Large intestine (tissue), 3 donors: ENCODE measurements at regions not wholly inside any gene's neighbourhood (a gene's known extent, or its start where the extent isn't known, plus 50 kb on each side); places are given as distances from the start of the nearest gene placed in this dataset.
A peak's percentile ranks its signal among the peaks of the same experiment; 100 is the strongest.

Source experiments
- DNase-seq, 2 donors: peaks; one replicate each; pipeline versions ENCODE4 v3.0.0 to v3.0.0-alpha.2; 2013
- H3K27ac ChIP-seq: one replicate; pipeline ENCODE4 v1.5.1; 2013; ENCODE audit warnings: low read length
- H3K27me3 ChIP-seq: 2 replicates; pipeline ENCODE4 v1.6.1; 2013; ENCODE audit warnings: low read length; ENCODE audit not compliant: control insufficient read depth, insufficient read depth
- H3K36me3 ChIP-seq: 2 replicates; pipeline ENCODE4 v1.6.1; 2013; ENCODE audit warnings: low read length; ENCODE audit not compliant: control insufficient read depth, insufficient read depth
- H3K4me1 ChIP-seq: one replicate; pipeline ENCODE4 v1.6.1; 2013; ENCODE audit warnings: low read length; ENCODE audit not compliant: control insufficient read depth, insufficient read depth
- H3K4me3 ChIP-seq: one replicate; pipeline ENCODE4 v1.5.1; 2013; ENCODE audit warnings: low read length
- H3K9me3 ChIP-seq: one replicate; pipeline ENCODE4 v1.6.1; 2013; ENCODE audit warnings: mild to moderate bottlenecking, low read depth, low read length, moderate library complexity; ENCODE audit not compliant: control insufficient read depth
- WGBS: methylation state at CpG from one replicate; pipeline ENCODE4 v1.1.5; 2013; ENCODE audit warnings: low lambda C conversion rate; ENCODE audit not compliant: insufficient coverage; 5-methylcytosine and 5-hydroxymethylcytosine counted together

DNA sequence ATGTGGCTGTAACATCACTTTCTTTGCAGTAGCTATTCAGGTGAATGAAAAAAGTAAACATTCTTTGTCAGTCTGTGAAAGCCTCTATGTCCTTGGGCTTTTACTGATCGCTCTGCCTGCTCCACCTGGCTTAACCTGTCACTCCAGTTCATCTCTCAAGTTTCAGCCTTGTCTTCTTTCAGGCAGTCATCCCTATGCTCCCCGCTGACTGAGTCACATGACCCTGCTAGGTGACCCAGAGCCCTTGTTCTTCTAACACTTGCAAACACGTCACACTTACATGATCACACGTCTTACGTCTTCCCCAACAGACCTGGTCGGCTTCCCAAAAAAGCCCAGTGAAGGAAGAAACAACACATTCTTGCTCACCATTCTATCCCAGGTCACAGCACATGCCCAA is 499.3 kb upstream of the TENM4 start:
- Histone ChIP-seq H3K4me3 (no peak overlapping the region), H3K36me3 (no peaks in the 10 kb centered on the region), H3K27ac (no peak overlapping the region), H3K9me3 (no peaks in the 10 kb centered on the region), H3K4me1 (no peaks in the 10 kb centered on the region), H3K27me3 (no peaks in the 10 kb centered on the region)
- no peak for DNase-seq
- 72% methylated on average over 4 of the region's 6 CpGs for WGBS

DNA sequence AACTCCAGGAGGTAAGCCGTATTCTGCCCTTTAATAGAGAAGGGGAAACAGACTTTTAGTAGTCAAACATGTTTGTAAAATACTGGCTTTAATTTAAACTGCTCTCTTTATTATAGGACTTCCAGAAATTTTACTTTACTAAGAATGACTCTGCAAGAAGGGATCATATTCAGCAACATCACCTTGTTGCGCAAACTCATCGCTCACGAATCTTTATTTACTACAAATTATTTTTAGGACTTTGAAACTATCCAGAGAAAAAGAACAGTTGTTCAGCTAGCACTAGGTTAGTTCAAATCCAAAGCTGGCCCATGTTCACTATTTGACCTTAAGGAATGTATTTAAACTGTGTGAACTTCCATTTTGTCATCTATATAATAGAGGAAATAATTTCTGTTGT is 498.3 kb upstream of the TENM4 start:
- H3K27me3 ChIP-seq: no peaks in the 10 kb centered on the region
- 100% methylated on average over 1 of the region's 4 CpGs for WGBS

DNA sequence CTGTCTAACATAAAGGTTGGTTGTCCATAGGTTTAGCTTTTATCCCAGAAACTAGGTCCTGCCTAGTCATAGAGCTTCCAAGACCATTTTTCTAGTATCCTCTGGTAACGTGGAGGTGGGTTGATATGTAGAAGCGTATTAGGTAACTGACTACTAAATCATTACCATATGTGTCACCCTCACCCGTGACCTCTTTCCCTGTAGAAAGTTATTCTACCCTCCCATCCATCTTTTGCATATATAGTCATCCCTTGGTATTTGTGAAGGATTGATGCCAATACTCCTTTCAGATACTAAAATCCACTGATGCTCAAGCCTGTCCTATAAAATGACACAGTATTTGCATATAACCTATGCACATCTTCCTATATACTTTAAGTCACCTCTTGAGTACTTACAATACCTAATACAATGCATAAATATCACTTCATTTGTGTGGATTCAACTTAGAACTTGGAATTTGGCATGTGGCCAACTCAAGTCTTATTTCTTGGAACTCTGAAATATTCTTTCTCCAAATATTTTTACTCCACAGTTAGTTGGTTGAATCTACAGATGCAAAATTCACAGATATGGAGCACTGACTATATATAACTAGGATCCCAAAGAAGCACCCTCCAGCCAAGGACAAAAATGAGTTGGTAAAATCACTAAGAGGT is 497.0 kb upstream of the TENM4 start:
- no peaks in the 10 kb centered on the region for H3K27me3 ChIP-seq
- H3K4me1 ChIP-seq: no peaks in the 10 kb centered on the region
- H3K27ac ChIP-seq: no peak overlapping the region
- WGBS: no CpG with 5 or more reads among the region's 3 CpGs
- no peak overlapping the region for H3K4me3 ChIP-seq
- H3K36me3 ChIP-seq: no peaks in the 10 kb centered on the region
- no peak for DNase-seq
- H3K9me3 ChIP-seq: no peaks in the 10 kb centered on the region

More for the DNA sequence above, 498.3 kb upstream of the TENM4 start:
- H3K4me3 ChIP-seq: no peak overlapping the region
- H3K9me3 ChIP-seq: no peaks in the 10 kb centered on the region
- no peak overlapping the region for H3K27ac ChIP-seq
- no peaks in the 10 kb centered on the region for H3K4me1 ChIP-seq
- no peaks in the 10 kb centered on the region for H3K36me3 ChIP-seq
- no peak for DNase-seq

DNA sequence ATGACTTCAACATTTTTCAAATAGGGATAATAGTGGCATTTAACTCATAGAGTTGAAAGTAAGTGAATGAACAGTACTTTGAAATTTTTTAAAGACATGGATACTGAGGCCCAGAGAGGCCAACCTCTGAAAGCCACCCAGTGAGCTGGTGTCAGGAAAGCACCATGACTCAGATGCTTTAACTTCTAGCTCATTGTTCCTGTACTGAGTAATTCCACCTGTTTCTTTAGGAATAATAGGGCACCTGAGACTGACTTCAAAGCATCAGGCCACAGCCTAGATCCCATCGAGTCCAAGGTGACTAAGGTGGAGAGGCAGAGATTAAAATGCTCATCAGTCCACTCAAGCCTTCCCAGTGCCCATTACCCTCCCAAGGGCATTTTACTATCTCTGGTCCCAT is 491.8 kb upstream of the TENM4 start:
- Histone ChIP-seq H3K4me1 (peaks cover 9% of the 10 kb centered on the region), H3K27ac (peak overlapping the region; percentile 32), H3K27me3 (no peaks in the 10 kb centered on the region), H3K4me3 (no peak overlapping the region), H3K9me3 (no peaks in the 10 kb centered on the region), H3K36me3 (no peaks in the 10 kb centered on the region)
- peak; percentile 42 to 56 for DNase-seq
- WGBS: no CpG with 5 or more reads among the region's 1 CpG

DNA sequence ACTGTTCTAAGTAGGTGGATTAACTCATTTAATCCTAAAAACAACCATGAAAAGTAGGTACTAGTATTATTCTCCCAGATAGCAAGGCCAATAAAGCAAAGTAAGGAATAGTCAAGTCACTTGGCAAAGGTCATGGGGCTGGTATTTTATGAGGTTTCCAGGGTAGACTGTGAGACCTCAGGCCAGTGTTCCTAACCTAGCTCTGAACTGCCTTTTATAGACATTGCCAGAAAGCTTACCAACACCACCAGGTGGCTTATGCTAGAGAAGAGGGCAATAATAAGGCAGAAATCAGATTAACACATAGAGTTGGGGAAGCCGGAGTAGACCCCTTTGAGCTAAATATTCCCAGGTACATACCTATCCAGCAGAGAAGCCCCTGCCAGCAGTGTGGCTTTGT is 490.9 kb upstream of the TENM4 start:
- H3K4me1 ChIP-seq: peaks cover 9% of the 10 kb centered on the region

DNA sequence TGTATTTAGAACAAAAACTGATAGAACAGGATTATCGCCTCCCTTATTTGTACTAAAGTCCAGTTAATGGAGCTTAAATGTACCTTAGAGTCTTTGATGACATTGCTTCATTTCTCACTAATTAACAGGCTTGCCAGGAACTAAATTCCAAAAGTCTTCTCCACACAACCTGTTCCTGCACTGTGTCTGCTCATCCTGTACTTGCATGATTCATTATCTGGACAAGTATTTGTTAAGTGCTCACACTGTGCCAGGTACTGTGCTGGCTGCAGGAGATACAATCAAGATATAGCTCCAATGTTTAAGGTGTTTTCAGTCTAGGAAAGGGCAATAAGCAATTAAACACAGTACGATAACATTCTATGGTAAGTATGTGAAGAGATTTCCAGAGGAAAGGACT is 485.9 kb upstream of the TENM4 start:
- Histone ChIP-seq H3K4me1 (peaks cover 9% of the 10 kb centered on the region), H3K36me3 (no peaks in the 10 kb centered on the region), H3K27me3 (no peaks in the 10 kb centered on the region), H3K9me3 (no peaks in the 10 kb centered on the region), H3K27ac (no peak overlapping the region), H3K4me3 (no peak overlapping the region)
- no CpG with 5 or more reads among the region's 2 CpGs for WGBS
- no peak for DNase-seq

More for the DNA sequence above, 490.9 kb upstream of the TENM4 start:
- Histone ChIP-seq H3K9me3 (no peaks in the 10 kb centered on the region), H3K27ac (no peak overlapping the region), H3K27me3 (no peaks in the 10 kb centered on the region), H3K36me3 (no peaks in the 10 kb centered on the region), H3K4me3 (no peak overlapping the region)
- no CpG with 5 or more reads among the region's 1 CpG for WGBS
- DNase-seq: peak in 1 of 2 donors; percentile 20

DNA sequence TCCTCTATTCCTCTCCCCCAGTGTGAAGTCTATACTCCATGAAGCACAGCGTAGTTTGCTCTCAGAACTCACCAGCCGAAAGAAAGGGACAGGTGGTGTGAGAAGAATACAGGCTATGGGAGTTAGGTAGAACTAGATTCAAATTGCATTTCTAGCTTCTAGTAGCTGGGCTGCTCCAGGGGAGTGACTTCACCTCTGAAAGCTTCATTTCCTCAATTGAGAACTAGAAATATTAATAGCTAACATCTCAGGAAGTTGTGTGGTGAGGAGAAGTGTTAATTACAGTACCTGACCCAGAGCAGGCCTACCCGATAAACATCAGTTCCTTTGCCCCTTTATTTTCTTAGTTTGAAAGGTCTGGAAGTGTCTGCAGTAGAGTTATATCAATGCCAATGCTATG is 484.7 kb upstream of the TENM4 start:
- Histone ChIP-seq H3K4me3 (no peak overlapping the region), H3K9me3 (no peaks in the 10 kb centered on the region), H3K27ac (no peak overlapping the region), H3K27me3 (no peaks in the 10 kb centered on the region), H3K36me3 (no peaks in the 10 kb centered on the region), H3K4me1 (peaks cover 7% of the 10 kb centered on the region)
- DNase-seq: no peak
- no CpG with 5 or more reads among the region's 3 CpGs for whole genome bisulfite sequencing

DNA sequence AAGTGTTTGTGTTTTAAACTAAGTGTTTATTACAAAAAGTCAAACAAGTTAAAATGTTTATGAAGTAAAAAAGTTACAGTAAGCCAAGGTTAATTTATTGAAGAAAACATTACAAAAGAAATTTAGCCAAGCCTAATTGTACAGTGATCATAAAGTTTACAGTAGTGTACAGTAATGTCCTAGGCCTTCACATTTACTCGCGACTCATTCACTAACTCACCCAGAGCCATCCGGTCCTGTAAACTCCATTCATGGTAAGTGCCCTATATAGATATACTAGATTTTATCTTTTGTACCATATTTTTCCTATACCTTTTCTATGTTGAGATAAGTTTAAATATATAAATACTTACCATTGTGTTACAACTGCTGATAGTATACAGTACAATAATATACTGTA is 481.8 kb upstream of the TENM4 start:
- Histone ChIP-seq H3K9me3 (no peaks in the 10 kb centered on the region), H3K27me3 (no peaks in the 10 kb centered on the region), H3K4me1 (no peaks in the 10 kb centered on the region), H3K36me3 (no peaks in the 10 kb centered on the region), H3K27ac (no peak overlapping the region), H3K4me3 (no peak overlapping the region)
- no peak for DNase-seq
- whole genome bisulfite sequencing: no CpG with 5 or more reads among the region's 3 CpGs

DNA sequence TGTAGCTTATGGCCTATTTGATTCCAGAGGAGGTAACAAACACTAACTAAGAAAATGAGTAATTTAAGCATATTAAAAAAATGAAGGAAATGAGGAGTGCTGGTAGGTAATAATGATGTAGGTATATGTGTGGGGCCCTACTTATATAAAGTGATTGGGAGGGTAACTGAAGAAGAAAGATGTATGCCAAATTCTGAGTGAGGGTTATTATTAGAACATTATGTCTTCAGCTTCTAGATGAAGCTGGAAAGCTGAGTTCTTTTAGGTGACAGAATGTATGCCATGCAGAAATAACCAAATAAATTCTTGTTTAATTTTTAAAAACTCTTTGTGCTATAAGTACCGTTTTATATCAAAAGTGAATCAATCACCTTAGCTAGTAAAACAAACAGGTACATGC is 479.6 kb upstream of the TENM4 start:
- H3K27me3 ChIP-seq: no peaks in the 10 kb centered on the region
- H3K9me3 ChIP-seq: no peaks in the 10 kb centered on the region
- H3K4me3 ChIP-seq: no peak overlapping the region
- 100% methylated on average over 1 of the region's 1 CpG for WGBS
- H3K36me3 ChIP-seq: no peaks in the 10 kb centered on the region
- H3K4me1 ChIP-seq: peaks cover 4% of the 10 kb centered on the region
- H3K27ac ChIP-seq: no peak overlapping the region
- DNase-seq: no peak

DNA sequence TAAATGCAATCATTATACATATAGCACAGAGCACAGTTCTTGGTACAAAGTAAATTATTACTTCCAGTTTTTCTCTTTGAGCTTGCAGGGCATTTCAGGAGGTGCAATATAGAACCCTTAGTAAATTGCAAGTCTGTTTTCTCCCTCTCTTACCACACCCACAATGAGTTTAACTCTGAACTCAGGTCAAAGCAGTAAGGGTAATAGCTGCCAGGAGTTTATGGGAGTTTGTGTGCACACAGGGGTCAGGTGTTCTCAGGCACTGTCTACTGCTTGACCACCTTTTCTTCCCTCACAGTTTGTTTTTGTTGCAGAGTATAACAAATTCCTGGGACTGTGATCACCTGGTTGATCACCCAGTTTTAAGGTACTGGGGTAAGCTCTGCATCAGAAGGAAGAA is 478.5 kb upstream of the TENM4 start:
- Histone ChIP-seq H3K27ac (peak overlapping the region; percentile 30), H3K4me1 (peaks cover 4% of the 10 kb centered on the region), H3K4me3 (no peak overlapping the region), H3K27me3 (no peaks in the 10 kb centered on the region), H3K9me3 (no peaks in the 10 kb centered on the region), H3K36me3 (no peaks in the 10 kb centered on the region)
- DNase-seq: peak; percentile 36 to 60

DNA sequence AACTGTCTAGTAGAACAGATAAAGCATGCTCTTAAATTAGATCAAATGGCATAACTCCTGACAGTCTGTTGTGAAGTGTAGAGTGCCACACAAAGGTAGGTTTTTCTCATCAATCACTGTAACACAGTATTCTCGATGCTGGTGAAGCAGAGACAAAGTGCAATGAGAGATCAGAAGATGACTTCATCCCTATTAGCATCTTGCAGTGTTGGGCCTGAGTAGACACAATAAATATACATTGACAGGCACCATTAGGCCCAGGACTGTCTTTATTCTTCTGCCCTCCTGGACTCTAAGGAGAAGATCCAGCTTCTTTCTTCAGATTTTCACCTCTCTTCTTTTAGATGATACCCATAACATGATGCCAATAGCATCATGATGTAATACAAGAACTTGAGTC is 478.0 kb upstream of the TENM4 start:
- Histone ChIP-seq H3K36me3 (no peaks in the 10 kb centered on the region), H3K4me3 (no peak overlapping the region), H3K27me3 (no peaks in the 10 kb centered on the region), H3K4me1 (peaks cover 4% of the 10 kb centered on the region), H3K27ac (no peak overlapping the region), H3K9me3 (no peaks in the 10 kb centered on the region)
- WGBS: no CpG with 5 or more reads among the region's 1 CpG
- no peak for DNase-seq
